ENCODE measurements at regions not wholly inside any gene's neighbourhood (a gene's known extent, or its start where the extent isn't known, plus 50 kb on each side); places are given as distances from the start of the nearest gene placed in this dataset.

DNA sequence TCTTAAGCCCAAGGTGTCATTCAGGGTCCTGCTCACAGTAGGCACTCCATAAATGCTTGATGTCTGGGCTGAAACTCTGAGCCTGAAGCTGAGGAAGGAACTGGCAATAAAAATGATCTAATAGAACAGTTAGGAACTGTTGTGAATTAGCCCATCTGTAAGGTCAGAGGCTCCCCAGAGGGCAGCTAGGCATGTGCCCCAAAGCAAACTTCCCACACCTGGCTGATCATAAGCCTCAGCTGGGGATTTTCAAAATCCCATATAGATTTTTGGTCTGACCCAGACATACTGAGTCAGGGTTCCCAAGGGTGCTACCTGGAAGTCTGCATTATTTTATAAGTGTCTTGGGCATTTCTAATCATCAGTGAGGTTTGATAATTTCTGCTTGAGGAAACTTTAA is 309.4 kb upstream of the PROX1 start:
- no peak for TF ChIP-seq EGR1 (IDR thresholded peaks at IDR 0.05)
- no peak for TF ChIP-seq TCF12 (IDR thresholded peaks at IDR 0.05; ENCODE audit: low read depth)
- TF ChIP-seq FOXM1 (IDR thresholded peaks at IDR 0.05; ENCODE audit: borderline replicate concordance, low read depth) = no peak
- no peak for TF ChIP-seq CEBPB (IDR thresholded peaks at IDR 0.05)
- no peak for TF ChIP-seq RAD21 (IDR thresholded peaks at IDR 0.05; ENCODE audit: low read depth)
- no peak for TF ChIP-seq NFIC (IDR thresholded peaks at IDR 0.05)
- TF ChIP-seq, protein P1, sequence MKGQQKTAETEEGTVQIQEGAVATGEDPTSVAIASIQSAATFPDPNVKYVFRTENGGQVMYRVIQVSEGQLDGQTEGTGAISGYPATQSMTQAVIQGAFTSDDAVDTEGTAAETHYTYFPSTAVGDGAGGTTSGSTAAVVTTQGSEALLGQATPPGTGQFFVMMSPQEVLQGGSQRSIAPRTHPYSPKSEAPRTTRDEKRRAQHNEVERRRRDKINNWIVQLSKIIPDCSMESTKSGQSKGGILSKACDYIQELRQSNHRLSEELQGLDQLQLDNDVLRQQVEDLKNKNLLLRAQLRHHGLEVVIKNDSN (IDR thresholded peaks at IDR 0.05) = no peak
- TF ChIP-seq YY1 (IDR thresholded peaks at IDR 0.05; ENCODE audit: low read depth) = no peak
- TF ChIP-seq CREB1 (IDR thresholded peaks at IDR 0.05; ENCODE audit: low read depth) = no peak
- TF ChIP-seq, protein P2, sequence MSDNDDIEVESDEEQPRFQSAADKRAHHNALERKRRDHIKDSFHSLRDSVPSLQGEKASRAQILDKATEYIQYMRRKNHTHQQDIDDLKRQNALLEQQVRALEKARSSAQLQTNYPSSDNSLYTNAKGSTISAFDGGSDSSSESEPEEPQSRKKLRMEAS (IDR thresholded peaks at IDR 0.05) = no peak
- TF ChIP-seq, protein P3, sequence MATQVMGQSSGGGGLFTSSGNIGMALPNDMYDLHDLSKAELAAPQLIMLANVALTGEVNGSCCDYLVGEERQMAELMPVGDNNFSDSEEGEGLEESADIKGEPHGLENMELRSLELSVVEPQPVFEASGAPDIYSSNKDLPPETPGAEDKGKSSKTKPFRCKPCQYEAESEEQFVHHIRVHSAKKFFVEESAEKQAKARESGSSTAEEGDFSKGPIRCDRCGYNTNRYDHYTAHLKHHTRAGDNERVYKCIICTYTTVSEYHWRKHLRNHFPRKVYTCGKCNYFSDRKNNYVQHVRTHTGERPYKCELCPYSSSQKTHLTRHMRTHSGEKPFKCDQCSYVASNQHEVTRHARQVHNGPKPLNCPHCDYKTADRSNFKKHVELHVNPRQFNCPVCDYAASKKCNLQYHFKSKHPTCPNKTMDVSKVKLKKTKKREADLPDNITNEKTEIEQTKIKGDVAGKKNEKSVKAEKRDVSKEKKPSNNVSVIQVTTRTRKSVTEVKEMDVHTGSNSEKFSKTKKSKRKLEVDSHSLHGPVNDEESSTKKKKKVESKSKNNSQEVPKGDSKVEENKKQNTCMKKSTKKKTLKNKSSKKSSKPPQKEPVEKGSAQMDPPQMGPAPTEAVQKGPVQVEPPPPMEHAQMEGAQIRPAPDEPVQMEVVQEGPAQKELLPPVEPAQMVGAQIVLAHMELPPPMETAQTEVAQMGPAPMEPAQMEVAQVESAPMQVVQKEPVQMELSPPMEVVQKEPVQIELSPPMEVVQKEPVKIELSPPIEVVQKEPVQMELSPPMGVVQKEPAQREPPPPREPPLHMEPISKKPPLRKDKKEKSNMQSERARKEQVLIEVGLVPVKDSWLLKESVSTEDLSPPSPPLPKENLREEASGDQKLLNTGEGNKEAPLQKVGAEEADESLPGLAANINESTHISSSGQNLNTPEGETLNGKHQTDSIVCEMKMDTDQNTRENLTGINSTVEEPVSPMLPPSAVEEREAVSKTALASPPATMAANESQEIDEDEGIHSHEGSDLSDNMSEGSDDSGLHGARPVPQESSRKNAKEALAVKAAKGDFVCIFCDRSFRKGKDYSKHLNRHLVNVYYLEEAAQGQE (IDR thresholded peaks at IDR 0.05; ENCODE audit: low read depth) = no peak
- no peak for TF ChIP-seq TAF1 (IDR thresholded peaks at IDR 0.05; ENCODE audit: low read depth)
- TF ChIP-seq TEAD4 (IDR thresholded peaks at IDR 0.05) = no peak
- TF ChIP-seq EP300 (IDR thresholded peaks at IDR 0.05; ENCODE audit: borderline replicate concordance) = no peak
- TF ChIP-seq ZBTB7A (IDR thresholded peaks at IDR 0.05; ENCODE audit: low read depth) = no peak

DNA sequence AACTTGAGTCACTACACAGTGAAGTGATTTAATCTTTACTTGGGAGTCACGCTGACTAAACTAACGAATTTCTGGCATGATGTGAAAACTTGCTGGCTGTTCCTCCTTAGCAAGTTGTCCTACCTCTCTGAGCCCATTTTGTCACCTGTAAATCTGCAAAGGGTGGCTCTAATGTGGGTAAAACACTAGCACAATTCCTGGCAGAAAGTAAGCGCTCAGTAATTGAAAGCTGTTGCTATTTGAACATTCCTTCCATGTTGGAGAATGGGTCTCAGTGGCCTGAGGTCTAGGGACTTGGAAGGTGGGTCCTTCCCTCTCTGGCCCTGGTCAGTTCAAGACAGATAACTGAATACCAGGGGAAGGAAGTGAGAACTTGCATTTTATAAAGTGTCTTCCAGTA is 309.0 kb upstream of the PROX1 start:
- TF ChIP-seq NFIC (IDR thresholded peaks at IDR 0.05) (no peak), EP300 (IDR thresholded peaks at IDR 0.05; ENCODE audit: borderline replicate concordance) (no peak), RAD21 (IDR thresholded peaks at IDR 0.05; ENCODE audit: low read depth) (no peak), TAF1 (IDR thresholded peaks at IDR 0.05; ENCODE audit: low read depth) (no peak), EGR1 (IDR thresholded peaks at IDR 0.05) (no peak), CEBPB (IDR thresholded peaks at IDR 0.05) (no peak), ZBTB7A (IDR thresholded peaks at IDR 0.05; ENCODE audit: low read depth) (no peak), TCF12 (IDR thresholded peaks at IDR 0.05; ENCODE audit: low read depth) (no peak), YY1 (IDR thresholded peaks at IDR 0.05; ENCODE audit: low read depth) (no peak)
- TF ChIP-seq, protein P2 (IDR thresholded peaks at IDR 0.05) = no peak
- TF ChIP-seq, protein P1 (IDR thresholded peaks at IDR 0.05) = no peak
- TF ChIP-seq, protein P3 (IDR thresholded peaks at IDR 0.05; ENCODE audit: low read depth) = no peak

DNA sequence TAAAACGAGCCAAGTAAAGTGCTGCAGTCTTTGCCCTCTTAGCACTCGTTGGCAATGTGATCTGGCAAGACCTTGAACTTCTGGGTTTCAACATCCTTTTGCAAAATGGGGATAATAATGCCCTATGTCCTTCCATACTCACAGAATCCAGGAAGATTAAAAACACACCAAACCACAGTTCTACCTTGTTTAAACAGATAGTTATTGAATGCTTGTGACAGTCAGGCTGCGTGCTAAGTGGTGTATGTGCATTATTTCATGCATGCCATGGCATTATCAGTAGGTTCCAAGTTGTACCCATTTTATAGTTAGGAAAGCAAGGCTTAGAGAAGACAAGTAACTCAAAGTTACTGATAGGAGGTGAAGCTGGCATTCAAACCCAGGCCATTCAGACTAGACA is 308.6 kb upstream of the PROX1 start:
- no peak for TF ChIP-seq FOXM1 (IDR thresholded peaks at IDR 0.05; ENCODE audit: borderline replicate concordance, low read depth)
- TF ChIP-seq, protein P2 (IDR thresholded peaks at IDR 0.05) = no peak
- no peak for TF ChIP-seq EGR1 (IDR thresholded peaks at IDR 0.05)
- TF ChIP-seq NFIC (IDR thresholded peaks at IDR 0.05) = no peak
- no peak for TF ChIP-seq ZBTB7A (IDR thresholded peaks at IDR 0.05; ENCODE audit: low read depth)
- TF ChIP-seq TCF12 (IDR thresholded peaks at IDR 0.05; ENCODE audit: low read depth) = no peak
- no peak for TF ChIP-seq YY1 (IDR thresholded peaks at IDR 0.05; ENCODE audit: low read depth)
- no peak for TF ChIP-seq CREB1 (IDR thresholded peaks at IDR 0.05; ENCODE audit: low read depth)
- no peak for TF ChIP-seq EP300 (IDR thresholded peaks at IDR 0.05; ENCODE audit: borderline replicate concordance)
- no peak for TF ChIP-seq CEBPB (IDR thresholded peaks at IDR 0.05)
- TF ChIP-seq TEAD4 (IDR thresholded peaks at IDR 0.05) = no peak
- no peak for TF ChIP-seq TAF1 (IDR thresholded peaks at IDR 0.05; ENCODE audit: low read depth)
- no peak for TF ChIP-seq RAD21 (IDR thresholded peaks at IDR 0.05; ENCODE audit: low read depth)
- TF ChIP-seq, protein P3 (IDR thresholded peaks at IDR 0.05; ENCODE audit: low read depth) = no peak
- TF ChIP-seq, protein P1 (IDR thresholded peaks at IDR 0.05) = no peak

All from Ishikawa (cell line).